GF-D8 (cell line): ENCODE measurements at regions not wholly inside any gene's neighbourhood (a gene's known extent, or its start where the extent isn't known, plus 50 kb on each side); places are given as distances from the start of the nearest gene placed in this dataset.

Experiments
- DNase-seq: peaks from one replicate; lab custom pipeline; 2025; lab: John Stamatoyannopoulos, UW

DNA sequence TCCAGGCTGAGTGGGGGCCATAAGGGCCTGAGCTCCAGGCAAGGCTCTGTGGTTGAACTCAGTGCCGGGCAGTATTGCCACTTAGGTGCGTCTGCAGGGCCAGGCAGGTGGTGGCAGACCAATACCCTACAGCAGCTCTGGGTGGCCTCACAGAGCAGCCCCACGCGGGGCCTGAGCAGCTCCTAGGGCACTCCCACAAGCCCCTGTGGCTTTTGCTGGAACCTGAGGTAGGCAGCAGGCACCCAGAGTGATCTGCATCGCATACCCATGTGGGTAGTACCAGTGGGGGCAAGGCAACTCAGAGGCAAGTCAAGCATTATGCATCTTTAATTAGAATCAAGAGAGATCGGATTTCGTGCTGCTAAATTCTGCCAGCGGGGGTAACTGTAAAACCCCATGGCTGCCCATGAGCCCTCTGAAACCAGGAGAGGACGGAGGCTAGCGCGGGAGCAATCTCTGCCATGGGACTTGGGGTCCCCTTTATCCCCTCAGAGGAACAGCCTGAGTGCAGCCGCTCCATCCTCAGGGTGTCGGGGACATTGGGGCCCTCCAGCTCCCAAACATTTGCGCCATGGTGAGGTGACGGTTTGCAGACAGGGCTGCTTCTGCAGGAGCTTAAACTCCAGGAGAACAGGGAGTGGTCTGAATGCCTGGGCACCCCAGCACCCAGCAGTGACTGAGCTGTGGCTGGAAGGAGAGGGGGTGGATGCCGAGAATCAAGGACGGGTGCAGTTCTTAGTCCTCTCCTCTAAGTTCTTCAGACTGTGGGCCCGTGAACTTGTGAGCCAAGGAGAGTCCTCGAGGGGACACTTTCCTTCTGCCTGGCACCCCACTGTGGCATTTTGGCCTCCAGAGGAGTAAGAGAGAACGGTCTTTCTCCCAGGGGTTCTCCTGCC, 62.4 kb upstream of the PCSK6 start:
- DNase-seq, result no peak

DNA sequence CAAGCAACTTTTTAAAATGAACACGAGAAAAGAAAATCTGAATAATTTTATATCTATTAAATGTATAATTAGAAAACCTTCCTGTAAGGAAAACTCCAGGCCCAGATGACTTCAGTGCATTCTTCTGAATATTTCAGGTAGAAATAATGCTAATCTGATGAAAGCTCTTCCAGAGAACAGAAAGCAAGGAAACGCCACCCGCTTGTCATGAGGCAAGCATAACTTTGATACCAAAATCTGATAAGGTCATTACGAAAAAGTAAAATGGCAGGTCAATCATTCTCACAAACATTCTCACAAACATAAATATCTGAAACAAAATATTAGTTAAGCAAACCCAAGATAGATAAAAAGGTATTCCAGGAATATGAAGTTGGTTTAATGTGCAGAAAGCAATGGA, 60.6 kb upstream of the PCSK6 start:
- no peak for DNase-seq

DNA sequence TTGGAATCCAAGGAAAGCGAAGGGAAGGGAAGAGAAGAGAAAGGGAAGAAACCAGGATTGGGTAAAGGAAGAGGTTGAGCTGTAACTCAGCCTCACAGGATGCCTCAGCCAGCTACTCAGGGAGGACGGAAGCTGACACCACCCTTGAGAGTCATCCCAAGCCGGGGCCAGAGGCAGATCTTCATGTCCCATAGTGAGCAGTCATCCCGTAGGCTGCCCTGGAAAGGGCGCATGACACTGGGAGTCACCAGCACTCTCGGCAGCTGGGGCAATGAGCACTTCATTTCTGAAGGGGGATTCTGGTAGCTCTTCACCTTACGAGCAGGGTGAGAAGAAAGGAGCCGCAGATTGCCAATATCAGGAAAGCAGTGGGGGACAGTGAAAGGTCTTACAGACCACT, 60.1 kb upstream of the PCSK6 start:
- DNase-seq, result no peak

DNA sequence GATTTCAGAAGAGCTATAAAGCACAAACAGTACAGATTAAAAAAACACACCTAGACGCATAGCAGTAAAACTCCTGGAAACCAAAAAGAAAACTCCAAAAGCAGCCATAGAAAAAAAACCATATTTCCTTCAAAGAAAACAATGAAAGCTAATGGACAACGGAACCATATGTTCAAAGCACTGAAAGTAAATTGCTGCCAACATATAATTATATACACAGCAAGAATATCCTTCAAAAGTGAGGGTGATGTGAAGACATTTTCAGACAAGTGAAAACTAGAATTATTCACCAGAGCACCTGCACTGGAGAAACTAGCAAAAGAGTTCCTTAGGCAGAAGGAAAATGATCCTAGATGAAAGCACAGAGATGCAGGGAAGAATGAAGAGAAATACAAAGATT, 58.2 kb upstream of the PCSK6 start:
- DNase-seq, result no peak

DNA sequence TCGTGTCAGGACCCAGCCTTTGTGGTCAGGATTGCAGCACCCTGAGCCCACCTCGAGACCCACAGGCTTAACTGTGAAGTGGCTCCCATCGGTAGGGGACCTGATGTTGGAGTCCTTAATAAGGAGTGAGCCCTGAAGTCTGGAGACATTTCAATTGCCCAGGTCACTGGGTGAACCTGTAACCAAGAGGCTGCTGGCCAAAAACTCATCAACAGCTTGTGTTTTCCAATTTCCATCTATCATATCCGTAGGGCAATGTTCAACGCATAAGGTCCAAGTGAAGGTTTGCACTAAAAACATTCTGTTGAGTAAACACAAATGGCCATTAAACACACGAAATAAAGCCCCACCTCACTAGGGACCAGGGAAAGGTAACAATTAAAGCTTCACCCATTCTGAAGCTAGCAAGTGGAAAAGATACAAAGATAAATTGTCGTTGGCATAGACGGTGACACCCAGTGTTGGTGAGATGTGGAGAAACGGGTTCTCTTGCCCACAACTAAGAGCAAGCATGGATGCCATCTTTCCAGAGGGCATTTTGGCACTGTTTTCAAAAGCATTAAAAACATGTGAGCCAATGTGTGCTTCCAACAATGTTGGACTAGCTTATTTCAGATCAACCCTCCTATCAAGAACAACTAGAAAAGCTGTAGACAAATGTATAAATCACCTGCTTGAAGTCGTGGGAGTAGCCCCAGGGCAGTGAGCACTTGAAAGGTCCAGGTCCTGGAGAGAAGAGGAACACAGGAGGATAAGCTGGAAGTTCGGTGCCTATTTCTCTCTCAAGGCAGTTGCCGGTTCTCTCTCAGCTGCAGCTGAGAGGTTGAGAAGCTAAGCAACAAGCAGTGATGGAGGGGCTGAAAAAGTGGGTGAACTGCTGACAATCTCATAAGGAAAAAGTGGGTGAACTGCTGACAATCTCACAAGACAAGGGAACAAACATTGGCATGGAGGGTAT, 56.3 kb upstream of the PCSK6 start:
- no peak for DNase-seq

DNA sequence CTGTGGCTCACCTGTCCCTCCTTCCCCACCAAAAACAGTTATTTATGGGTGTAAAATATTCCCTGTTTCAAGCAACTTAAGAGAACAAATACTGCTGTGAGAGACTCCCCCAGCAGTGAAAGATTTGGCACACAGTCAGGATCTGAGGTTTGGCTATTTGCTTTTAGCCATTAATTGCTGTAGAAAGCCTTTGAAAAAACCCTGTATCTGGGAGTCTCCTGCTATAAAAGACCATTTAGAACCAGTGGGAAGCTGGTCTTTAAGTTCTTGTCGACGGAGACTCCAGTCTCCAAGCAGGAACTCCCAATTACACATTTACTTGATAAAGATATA, 55.1 kb upstream of the PCSK6 start:
- DNase-seq, result no peak

DNA sequence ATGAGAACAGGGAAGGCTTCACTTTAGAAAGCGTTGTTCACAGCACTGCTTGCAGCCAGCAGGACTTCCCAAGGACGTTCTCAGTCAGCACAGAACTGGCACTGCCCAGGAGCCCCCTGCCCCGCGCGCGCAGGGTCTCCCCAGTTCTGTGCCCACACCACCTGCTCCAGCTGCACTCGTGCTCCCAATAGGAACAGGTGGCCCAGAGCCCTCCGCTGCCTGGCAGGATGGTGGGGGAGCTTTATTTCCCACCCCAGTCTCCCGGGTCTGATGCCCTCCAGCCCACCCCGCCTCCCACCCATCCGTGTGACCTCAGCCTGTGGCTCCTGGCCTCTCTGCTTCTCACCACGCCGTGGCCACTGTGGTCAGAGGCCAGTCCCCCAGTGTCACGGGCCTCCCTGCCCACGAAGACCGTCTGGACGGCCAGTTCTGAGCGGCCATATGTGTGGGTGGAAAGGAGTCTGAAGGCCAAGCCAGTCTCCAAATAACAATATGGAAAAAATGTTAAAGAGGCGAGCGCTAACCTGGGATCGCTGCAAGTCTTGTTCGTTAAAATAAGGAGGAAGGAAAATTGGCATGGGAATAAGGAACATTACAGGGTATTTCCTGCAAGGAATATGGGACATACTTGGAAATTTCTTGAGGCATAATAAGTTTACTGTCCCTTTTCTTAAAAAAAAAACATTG, 54.6 kb upstream of the PCSK6 start:
- no peak for DNase-seq

DNA sequence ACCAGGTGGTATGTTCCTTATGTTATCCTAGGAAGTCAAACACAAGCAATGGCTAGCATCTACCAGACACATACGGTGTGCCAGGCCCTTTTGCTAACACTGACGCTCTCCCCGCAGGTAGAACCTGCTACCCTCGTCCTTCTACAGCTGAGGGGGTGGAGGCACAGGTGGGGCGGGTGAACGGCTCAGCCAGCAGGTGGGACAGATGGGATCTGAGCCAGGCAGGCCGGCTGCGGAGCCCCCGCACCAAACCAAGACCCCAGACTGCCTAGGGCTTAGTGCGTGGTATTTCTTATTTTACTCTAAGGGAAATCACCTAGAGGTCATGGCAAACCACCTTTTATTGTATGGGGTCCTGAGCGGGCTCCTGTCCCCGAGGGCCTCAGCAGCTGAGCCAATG, 53.9 kb upstream of the PCSK6 start:
- DNase-seq, result no peak

DNA sequence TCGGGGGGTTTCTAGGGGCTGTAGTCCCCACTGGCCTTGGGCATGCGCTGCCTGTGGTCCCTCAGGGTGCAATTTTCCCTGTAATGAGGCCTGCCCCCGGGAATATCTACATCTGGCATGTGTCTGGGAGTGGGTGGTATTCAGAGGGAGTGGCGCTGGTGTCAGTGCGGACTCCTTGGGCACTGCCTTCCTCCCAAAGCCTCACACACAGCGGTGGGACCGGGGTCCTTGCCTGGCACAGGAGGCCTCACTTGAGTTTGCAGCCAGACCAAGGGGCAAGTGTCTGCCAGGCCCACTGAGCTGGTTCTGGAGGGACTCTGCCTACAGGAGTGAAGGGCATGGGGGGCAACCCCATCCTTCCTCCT, 53.5 kb upstream of the PCSK6 start:
- no peak for DNase-seq

DNA sequence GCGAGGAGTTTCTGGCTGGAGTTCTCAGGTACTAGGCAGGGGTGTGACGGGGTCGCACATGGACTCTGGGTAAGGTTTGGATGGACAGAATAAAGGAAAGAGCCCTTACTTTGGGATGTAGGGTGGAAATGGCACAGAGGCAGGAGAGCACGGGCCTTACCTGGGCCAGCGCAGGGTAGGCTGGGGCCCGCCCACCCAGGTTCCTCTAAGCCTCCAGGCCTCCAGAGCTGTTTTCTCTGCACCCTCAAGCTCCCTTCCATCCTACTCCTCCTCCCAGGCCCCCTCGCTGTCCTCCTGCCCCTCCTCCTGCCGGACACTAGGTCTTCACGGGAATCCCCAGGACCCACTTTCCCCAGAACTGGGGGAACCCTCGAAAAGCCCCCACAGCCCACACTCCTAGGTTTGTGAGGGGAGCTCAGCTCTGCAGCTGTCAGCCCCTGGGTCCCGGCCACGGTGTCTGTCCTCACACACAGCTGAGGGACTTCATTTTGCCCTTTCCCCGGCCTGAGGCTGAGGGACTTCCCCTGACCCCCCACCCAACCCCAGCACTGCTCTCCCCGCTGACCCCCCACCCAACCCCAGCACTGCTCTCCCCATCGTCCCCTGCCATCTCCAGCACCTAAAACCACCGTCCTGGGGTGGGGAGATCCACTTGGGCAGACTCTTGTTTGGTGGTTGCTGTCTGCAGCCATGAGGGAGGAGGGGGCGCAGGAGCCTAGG, 53.0 kb upstream of the PCSK6 start:
- no peak for DNase-seq

DNA sequence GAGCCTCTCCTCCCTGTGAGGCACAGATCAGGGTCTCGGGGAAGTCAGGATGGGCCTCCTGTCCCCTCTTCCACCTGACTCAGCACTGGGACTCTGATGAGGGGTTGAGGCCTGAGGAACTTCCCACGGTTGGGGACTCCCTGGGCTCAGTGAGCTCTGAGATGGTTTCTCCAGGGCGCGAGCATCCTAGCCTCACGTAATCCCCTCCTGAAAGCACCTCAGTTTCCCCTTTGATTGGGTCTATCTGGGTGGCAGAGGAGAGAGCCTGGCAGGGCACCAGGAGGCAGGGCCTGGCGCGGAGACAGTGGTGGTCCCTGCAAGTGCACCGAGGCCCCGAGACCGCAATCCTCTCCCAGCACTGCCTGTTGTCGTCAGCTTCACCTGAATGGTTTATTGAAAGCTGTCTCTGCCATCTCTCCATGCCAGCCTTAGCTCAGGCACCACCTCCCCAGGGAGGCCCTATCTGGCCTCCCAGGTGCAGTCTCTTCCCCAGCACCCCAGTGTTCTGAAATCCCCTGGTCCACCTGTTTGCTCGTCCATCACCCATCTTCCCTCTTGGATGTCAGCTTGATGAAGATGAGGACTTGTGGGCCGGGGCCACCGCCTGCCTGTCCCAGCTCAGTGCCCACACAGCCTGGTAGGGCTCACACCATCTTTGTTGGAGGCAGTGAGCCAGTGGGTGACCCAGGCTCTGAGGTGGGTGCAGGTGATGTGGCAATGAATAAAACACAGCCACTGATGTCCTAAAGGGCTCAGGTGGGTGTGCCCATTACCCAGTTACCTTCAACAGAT, 52.2 kb upstream of the PCSK6 start:
- DNase-seq, result no peak

DNA sequence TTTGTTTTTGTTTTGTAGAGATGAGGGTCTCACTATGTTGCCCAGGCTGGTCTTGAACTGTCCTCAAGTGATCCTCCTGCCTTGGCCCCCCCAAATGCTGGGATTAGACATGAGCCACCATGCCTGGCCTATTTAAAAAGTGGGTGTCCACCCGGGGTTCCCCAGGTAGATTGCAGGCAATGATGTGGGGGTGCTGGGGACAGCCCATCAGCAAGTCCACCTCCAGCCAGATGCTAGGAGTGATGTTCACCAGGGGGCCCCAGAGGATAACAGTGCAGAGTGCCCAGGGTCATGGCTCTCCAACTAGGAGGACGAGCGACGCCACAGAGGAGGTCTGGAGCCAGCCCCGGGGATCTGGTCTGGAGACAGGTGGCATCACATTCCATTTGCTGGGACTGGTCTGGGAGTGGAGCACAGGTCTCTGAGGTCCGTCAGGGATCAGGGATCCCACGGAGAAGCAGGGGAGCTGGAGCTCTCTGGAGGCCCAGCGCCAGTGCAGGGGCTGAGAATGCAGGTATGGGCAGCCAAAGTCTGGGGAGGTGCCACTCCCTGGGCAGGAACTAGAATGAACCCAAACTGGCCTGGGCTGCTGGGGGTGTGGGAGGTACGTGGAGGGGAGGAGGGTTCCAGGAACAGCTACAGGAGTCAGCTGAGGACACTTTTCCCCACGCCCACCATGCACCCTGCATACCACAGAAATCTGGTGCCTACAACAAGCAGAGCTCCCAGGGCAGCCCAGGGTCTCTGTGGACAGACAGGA, 51.2 kb upstream of the PCSK6 start:
- no peak for DNase-seq

DNA sequence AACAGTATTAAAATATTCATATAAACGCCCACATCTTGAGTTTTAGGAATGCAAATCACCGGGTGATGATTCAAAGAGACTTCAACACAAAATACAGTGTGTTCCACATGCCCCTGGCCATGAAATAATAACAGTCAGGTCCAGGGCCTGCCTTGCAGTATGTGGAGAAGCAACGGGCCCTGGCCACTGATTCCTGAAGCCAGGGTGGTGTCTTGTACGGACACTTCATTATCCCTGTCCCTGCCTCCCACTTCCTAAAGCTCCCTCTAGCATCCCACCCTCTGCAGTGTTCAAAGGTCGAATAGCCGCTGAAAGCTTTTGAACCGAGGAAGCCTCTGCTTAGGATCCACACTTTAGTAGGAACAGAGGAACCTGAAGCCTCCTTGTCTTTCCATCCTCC, 50.4 kb upstream of the PCSK6 start:
- no peak for DNase-seq

DNA sequence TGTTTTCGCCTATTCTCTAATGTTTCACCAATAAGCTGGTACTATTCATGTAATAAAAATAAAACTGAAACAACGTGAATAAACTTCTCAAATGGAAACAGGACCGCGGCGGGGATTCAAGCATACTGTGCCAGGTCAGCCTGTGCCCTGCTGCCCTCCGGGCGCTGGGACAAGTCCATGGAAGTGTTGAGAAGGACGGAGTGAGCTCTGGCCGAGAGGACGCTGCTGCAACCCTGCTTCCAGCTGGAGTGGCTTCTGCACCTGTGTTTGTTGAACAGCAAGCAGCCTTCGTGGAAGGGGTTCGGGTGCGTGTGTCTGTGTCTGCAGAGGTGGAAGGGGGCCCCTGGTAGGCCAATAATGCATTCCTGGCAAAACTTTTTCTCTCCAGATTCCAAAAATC, 50.0 kb upstream of the PCSK6 start:
- DNase-seq, result no peak
